ENCODE measurements at regions not wholly inside any gene's neighbourhood (a gene's known extent, or its start where the extent isn't known, plus 50 kb on each side); places are given as distances from the start of the nearest gene placed in this dataset.

DNA sequence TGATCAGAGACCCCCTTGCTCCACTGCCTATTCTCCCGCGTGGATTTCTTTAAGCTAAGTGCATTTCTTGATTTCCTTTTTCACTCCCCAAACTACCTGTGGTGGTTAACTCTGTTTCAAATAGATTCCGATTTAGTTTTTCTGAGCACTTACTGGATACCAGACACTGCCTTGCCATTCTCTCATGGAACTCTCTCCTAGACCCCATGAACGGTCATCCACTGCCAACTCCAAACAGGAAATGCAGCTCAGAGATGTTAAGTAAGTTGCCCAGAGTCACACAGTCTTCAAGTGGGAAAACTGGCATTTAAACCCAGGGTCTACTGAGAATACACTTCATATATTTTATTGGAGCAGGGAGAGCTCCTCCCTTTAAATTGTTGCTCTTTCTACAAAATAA is 199.4 kb downstream of the MAF start:
- DNase-seq (ENCODE audit: low read depth), result no peak
- H3K4me3 ChIP-seq (ENCODE audit: low read depth, low read length), result no peak overlapping the region
- TF ChIP-seq, protein P1, sequence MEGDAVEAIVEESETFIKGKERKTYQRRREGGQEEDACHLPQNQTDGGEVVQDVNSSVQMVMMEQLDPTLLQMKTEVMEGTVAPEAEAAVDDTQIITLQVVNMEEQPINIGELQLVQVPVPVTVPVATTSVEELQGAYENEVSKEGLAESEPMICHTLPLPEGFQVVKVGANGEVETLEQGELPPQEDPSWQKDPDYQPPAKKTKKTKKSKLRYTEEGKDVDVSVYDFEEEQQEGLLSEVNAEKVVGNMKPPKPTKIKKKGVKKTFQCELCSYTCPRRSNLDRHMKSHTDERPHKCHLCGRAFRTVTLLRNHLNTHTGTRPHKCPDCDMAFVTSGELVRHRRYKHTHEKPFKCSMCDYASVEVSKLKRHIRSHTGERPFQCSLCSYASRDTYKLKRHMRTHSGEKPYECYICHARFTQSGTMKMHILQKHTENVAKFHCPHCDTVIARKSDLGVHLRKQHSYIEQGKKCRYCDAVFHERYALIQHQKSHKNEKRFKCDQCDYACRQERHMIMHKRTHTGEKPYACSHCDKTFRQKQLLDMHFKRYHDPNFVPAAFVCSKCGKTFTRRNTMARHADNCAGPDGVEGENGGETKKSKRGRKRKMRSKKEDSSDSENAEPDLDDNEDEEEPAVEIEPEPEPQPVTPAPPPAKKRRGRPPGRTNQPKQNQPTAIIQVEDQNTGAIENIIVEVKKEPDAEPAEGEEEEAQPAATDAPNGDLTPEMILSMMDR (conservative IDR thresholded peaks at IDR 0.05; ENCODE audit: low read depth, low read length), result no peak

DNA sequence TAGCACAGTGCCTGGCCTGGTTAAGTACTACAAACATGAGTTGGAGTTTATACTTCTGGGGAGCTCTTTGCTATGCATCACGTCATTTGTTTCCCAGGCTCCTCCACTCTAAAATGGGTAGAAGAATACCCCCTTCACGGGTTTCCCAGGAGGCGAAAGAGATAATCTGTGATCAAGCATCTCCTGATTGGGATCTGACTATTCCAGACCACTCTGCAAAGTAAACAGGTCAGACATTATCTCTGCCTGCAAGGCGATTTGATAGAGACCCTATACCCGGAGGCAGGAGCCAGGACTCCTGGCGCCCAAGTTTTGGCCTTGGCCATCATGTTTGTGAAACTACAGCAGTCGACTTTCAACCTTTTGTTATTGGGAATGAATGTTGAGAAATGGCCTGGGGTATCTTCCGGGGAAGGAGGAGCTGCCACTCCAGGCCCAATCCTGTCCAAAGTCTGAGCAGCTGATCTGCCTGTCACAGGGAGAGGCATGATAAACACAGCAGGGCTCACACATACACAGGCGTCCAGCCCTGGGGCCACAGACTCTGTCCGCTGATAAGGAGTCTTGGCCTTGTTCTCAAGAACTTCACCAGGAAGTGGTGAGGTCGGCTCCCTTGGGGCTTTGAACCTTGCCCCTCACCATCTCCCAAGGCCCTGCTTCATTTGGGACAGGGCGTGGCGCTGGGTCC is 199.9 kb downstream of the MAF start:
- no peak overlapping the region for H3K4me3 ChIP-seq (ENCODE audit: low read depth, low read length)

DNA sequence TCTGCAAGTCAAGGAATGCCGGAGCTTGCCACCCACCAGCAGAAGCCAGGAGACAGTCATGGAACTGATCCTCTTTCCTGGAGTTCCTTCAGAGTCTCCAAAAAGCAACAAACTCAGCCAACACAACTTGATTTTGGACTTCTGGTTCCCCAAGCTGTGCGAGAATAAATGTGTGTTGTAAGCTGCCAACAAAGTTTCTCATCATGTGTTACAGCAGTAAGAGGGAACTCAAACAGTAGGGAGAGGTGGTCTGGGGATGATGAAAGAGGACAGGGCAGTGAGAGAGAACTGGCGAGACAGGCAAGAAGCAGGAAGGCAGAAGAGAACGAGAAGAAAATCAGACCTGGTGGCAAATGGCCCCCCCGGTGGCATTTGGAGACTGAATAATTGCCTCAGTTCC is 204.9 kb downstream of the MAF start:
- H3K4me3 ChIP-seq (ENCODE audit: low read depth, low read length), result no peak overlapping the region
- no peak for DNase-seq (ENCODE audit: low read depth)
- TF ChIP-seq, protein P1 (conservative IDR thresholded peaks at IDR 0.05; ENCODE audit: low read depth, low read length), result no peak

More for the DNA sequence above, 199.9 kb downstream of the MAF start:
- TF ChIP-seq, protein P1 (conservative IDR thresholded peaks at IDR 0.05; ENCODE audit: low read depth, low read length), result no peak
- no peak for DNase-seq (ENCODE audit: low read depth)

DNA sequence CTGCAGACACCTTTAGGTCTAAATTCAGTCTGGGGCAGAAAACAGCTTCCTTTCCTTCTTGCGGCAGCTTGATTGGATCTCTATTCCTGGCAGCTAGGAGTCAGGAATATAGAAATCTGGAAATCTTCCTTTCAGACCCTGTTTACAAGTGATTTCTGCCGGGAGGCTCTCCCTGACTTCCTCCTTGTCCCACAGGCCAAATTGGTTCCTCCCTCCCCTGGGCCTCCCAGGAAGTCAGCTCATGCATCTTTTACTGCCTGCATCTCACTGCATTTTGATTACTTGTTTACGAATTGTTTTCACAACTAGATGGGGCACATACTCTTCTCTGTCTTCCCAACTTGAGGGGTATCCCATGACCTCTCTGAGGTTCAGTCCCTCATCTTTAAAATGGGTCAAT is 206.3 kb downstream of the MAF start:
- TF ChIP-seq, protein P1 (conservative IDR thresholded peaks at IDR 0.05; ENCODE audit: low read depth, low read length), result no peak
- DNase-seq (ENCODE audit: low read depth), result no peak
- H3K4me3 ChIP-seq (ENCODE audit: low read depth, low read length), result no peak overlapping the region

DNA sequence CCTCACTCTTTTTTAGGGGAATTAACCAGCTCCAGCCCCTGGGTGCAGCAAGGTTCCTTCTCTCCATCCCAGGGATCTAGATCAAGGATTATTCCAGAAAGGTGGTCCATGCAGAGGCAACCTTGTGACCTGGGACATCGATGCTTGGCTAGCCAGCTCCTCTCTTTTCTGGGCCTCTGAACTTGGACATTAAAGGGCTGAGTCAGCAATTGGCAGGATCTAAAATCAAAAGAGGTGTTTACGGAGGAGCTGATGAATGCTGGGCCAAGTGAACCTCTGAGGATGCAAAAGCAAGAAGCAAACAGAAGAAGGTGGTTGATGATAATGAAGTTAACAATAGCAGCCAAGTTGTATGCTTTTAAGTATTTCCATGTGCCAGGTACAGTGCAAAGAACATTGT is 207.0 kb downstream of the MAF start:
- TF ChIP-seq, protein P1 (conservative IDR thresholded peaks at IDR 0.05; ENCODE audit: low read depth, low read length), result no peak
- DNase-seq (ENCODE audit: low read depth), result no peak

DNA sequence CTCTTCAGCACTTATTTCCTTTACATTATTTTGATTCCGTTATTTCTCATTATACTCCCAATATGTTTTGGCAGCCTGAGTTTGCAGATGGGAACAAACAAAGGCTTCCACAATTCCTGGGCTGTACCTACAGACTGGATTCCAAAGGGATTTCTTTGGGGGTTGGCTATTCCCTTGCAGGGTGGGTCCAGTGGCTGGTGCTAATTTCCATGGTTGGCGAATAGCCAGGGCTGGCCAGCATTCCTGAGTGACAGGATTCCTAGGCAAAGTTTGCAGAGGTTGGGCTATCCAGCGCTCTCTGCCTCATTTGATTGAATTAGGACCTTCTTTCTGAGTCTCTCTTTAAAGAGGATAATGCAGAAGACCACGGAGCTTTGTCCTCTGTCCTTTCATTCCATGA is 207.4 kb downstream of the MAF start:
- TF ChIP-seq, protein P1 (conservative IDR thresholded peaks at IDR 0.05; ENCODE audit: low read depth, low read length), result no peak
- no peak for DNase-seq (ENCODE audit: low read depth)
- no peak overlapping the region for H3K4me3 ChIP-seq (ENCODE audit: low read depth, low read length)

More for the DNA sequence above, 207.0 kb downstream of the MAF start:
- no peak overlapping the region for H3K4me3 ChIP-seq (ENCODE audit: low read depth, low read length)

DNA sequence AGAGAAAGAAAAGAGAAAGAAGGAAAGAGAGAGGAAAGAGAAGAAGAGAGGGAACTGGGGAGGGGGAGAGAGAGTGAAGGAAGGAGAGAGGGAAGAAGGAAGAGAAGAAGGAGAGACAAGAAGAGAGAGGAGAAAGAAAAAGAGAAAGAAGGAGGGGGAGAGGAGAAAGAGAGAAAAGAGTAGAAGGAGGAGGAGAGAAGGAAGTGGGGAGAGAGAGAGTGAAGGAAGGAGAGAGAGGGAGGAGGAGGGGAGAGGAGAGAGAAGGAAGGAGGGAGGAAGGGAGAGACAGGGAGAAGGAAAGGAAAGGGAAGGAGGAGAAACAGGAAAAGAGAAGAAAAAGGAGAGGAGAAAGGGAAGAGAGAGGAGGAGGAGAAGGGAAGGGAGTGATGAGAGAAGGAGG is 208.5 kb downstream of the MAF start:
- H3K4me3 ChIP-seq (ENCODE audit: low read depth, low read length), result no peak overlapping the region
- TF ChIP-seq, protein P1 (conservative IDR thresholded peaks at IDR 0.05; ENCODE audit: low read depth, low read length), result no peak
- DNase-seq (ENCODE audit: low read depth), result no peak

Data from epithelial cell of proximal tubule (primary cell).